ENCODE measurements at regions not wholly inside any gene's neighbourhood (a gene's known extent, or its start where the extent isn't known, plus 50 kb on each side); places are given as distances from the start of the nearest gene placed in this dataset.

DNA sequence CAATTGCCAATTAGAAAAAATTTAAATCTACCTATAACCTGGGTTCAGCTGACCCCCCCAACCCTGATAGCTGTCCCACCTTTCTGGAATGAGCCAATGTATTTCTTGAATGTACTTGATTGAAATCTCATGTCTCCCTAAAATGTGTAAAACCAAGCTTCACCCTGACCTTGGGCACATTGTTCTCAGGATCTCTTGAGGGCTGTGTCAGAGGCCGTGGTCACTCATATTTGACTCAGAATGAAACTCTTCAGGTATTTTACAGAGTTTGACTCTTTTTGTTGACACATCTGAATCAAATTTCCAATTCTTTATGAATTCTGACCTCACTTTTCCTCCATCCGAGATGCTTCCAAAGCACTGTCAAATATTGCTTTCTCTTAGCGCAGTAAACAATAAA, 115.3 kb upstream of the BEND4 start:
- TF ChIP-seq, protein P1, sequence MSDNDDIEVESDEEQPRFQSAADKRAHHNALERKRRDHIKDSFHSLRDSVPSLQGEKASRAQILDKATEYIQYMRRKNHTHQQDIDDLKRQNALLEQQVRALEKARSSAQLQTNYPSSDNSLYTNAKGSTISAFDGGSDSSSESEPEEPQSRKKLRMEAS (IDR thresholded peaks at IDR 0.05; ENCODE audit: low read depth, low read length), result no peak
- TF ChIP-seq POLR2A (IDR thresholded peaks at IDR 0.05; ENCODE audit: extremely low read depth, insufficient read length) (no peak), MYC (IDR thresholded peaks at IDR 0.05; ENCODE audit: low read depth, low read length) (no peak)
- TF ChIP-seq, protein P2, sequence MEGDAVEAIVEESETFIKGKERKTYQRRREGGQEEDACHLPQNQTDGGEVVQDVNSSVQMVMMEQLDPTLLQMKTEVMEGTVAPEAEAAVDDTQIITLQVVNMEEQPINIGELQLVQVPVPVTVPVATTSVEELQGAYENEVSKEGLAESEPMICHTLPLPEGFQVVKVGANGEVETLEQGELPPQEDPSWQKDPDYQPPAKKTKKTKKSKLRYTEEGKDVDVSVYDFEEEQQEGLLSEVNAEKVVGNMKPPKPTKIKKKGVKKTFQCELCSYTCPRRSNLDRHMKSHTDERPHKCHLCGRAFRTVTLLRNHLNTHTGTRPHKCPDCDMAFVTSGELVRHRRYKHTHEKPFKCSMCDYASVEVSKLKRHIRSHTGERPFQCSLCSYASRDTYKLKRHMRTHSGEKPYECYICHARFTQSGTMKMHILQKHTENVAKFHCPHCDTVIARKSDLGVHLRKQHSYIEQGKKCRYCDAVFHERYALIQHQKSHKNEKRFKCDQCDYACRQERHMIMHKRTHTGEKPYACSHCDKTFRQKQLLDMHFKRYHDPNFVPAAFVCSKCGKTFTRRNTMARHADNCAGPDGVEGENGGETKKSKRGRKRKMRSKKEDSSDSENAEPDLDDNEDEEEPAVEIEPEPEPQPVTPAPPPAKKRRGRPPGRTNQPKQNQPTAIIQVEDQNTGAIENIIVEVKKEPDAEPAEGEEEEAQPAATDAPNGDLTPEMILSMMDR (IDR thresholded peaks at IDR 0.05; ENCODE audit: low read depth, low read length), result no peak
- no peak overlapping the region for H3K4me3 ChIP-seq (ENCODE audit: low read depth, low read length)
- DNase-seq (ENCODE audit: low read depth), result no peak

DNA sequence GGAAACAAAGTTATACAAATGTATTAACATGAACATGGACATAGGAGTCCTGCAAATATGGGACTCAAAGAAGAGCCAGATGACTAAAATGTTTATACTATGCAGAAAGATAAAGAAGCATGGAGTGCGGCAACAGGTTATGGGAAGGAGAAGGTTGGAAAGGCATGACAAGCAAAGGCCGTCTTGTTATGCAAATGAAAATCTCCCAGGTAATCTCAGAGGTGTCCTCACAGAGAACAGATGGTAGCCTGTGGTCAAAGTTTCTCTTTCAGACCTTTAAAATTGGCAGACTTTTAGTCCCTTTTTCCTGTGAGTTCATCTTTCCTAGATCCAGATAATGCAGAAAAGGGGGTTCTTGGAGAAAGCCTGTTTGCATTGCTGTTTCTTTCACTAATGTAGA, 116.4 kb upstream of the BEND4 start:
- DNase-seq (ENCODE audit: low read depth), result no peak
- TF ChIP-seq, protein P2 (IDR thresholded peaks at IDR 0.05; ENCODE audit: low read depth, low read length), result no peak
- TF ChIP-seq POLR2A (IDR thresholded peaks at IDR 0.05; ENCODE audit: extremely low read depth, insufficient read length) (no peak), MYC (IDR thresholded peaks at IDR 0.05; ENCODE audit: low read depth, low read length) (no peak)
- TF ChIP-seq, protein P1 (IDR thresholded peaks at IDR 0.05; ENCODE audit: low read depth, low read length), result no peak
- H3K4me3 ChIP-seq (ENCODE audit: low read depth, low read length), result no peak overlapping the region

DNA sequence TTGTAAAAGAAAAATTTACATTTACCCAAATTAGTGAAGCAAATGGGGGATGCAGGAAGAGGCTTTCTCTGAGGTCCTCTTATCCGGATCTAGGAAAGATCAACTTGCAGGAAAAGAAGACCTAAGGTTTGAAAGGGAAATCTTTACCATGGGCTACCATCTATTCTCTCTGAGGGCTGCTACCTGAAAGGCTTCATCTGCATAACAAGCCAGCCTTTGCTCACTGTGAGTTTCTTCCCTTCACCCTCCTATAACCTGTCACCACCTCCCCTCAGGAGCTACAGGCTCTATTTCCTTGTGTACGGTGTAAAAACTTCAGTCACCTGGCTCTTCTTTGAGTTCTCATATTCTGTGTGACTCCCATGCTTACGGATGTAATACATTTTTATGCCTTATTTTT, 118.6 kb upstream of the BEND4 start:
- TF ChIP-seq POLR2A (IDR thresholded peaks at IDR 0.05; ENCODE audit: extremely low read depth, insufficient read length) (no peak), MYC (IDR thresholded peaks at IDR 0.05; ENCODE audit: low read depth, low read length) (no peak)
- TF ChIP-seq, protein P1 (IDR thresholded peaks at IDR 0.05; ENCODE audit: low read depth, low read length), result no peak
- TF ChIP-seq, protein P2 (IDR thresholded peaks at IDR 0.05; ENCODE audit: low read depth, low read length), result no peak
- DNase-seq (ENCODE audit: low read depth), result no peak

DNA sequence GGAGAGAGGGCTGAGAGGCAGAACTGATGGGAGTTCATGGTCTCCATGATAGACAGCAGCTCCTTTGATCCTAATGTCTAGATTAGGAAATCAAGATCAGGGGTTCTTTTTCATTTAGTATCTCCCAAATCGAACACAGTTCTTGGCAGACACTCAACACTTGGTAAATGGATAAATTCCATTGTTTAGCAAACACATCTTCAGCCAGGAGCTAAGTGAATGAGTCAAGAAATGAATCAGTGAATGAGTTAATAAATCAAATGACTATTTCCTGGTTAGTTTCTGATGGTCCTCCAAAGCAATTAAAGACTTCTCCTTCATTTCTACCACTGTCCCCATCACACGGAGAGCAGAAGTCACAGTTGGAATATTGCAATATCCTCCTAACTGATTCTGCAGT, 120.0 kb upstream of the SHISA3 start:
- no peak overlapping the region for H3K4me3 ChIP-seq (ENCODE audit: low read depth, low read length)
- no peak for DNase-seq (ENCODE audit: low read depth)
- TF ChIP-seq POLR2A (IDR thresholded peaks at IDR 0.05; ENCODE audit: extremely low read depth, insufficient read length) (no peak), MYC (IDR thresholded peaks at IDR 0.05; ENCODE audit: low read depth, low read length) (no peak)
- TF ChIP-seq, protein P2 (IDR thresholded peaks at IDR 0.05; ENCODE audit: low read depth, low read length), result no peak
- TF ChIP-seq, protein P1 (IDR thresholded peaks at IDR 0.05; ENCODE audit: low read depth, low read length), result no peak

More for the DNA sequence above, 118.6 kb upstream of the BEND4 start:
- H3K4me3 ChIP-seq (ENCODE audit: low read depth, low read length), result no peak overlapping the region

DNA sequence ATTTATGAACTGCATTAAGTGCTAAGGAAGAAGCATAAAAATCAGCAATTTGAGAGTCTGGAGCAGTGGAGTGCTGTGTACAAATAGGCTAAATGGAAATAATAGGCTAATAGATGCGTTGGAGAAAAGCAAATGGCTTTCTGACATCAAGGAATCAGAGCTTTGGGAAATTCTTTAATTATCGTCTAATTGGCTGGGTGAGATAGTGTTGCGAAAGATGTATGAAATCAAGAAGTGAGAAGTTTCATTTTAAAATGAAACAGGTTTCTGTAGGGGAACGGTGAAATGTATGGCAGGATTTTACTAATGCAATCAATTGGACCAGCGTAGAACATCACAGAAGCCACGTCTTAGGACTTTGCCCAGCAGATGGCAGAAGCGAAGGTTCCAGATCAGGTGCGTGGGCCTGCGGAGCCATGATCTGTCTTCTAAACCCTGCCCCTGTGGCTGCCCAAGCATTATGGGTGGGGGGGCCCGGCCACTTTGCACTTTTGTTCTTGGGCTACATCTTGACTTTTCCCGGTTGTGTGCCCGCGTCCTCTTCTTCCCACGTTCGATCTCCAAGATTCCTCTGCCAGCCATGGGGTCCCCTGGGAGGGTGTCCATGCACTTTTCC, 118.5 kb upstream of the SHISA3 start:
- TF ChIP-seq, protein P2 (IDR thresholded peaks at IDR 0.05; ENCODE audit: low read depth, low read length), result no peak
- TF ChIP-seq, protein P1 (IDR thresholded peaks at IDR 0.05; ENCODE audit: low read depth, low read length), result no peak
- TF ChIP-seq POLR2A (IDR thresholded peaks at IDR 0.05; ENCODE audit: extremely low read depth, insufficient read length) (no peak), MYC (IDR thresholded peaks at IDR 0.05; ENCODE audit: low read depth, low read length) (no peak)
- no peak for DNase-seq (ENCODE audit: low read depth)
- H3K4me3 ChIP-seq (ENCODE audit: low read depth, low read length), result no peak overlapping the region
